Keratinocyte (primary cell): ENCODE measurements at regions not wholly inside any gene's neighbourhood (a gene's known extent, or its start where the extent isn't known, plus 50 kb on each side); places are given as distances from the start of the nearest gene placed in this dataset.

Source experiments
- DNase-seq: peaks from one replicate; pipeline ENCODE4 v3.0.0-alpha.2; 2011; ENCODE audit warnings: low read depth, missing footprints, low spot score
- FAIRE-seq: peaks from 2 replicates; lab custom pipeline; 2011; peaks lifted over from hg19 to GRCh38; lab: Jason Lieb, UNC
- H2AFZ ChIP-seq: 2 replicates; pipeline ENCODE4 v1.6.0; 2012; ENCODE audit warnings: low read length, control low read depth, inconsistent platforms; ENCODE audit not compliant: control insufficient read depth
- H3K27ac ChIP-seq: 2 replicates; pipeline ENCODE4 v1.5.1; 2011; ENCODE audit warnings: low read length; ENCODE audit not compliant: control insufficient read depth, insufficient read depth
- H3K27me3 ChIP-seq: 3 replicates; pipeline ENCODE4 v1.6.0; 2011; ENCODE audit warnings: low read length; ENCODE audit not compliant: control insufficient read depth, insufficient read depth; ENCODE audit errors: extremely low read depth
- H3K36me3 ChIP-seq, 2 experiments: 2 replicates in 1 of 2; 3 replicates in 1 of 2; pipeline ENCODE4 v1.5.1; 2011; ENCODE audit warnings: low read length in 2 of 2, mild to moderate bottlenecking in 1 of 2; ENCODE audit not compliant: control insufficient read depth in 2 of 2, insufficient read depth in 2 of 2; ENCODE audit errors: extremely low read depth in 1 of 2
- H3K4me1 ChIP-seq: 3 replicates; pipeline ENCODE4 v1.5.1; 2011; ENCODE audit warnings: low read length; ENCODE audit not compliant: control insufficient read depth, insufficient read depth; ENCODE audit errors: extremely low read depth
- H3K4me2 ChIP-seq: 3 replicates; pipeline ENCODE4 v1.6.0; 2011; ENCODE audit warnings: low read depth, low read length; ENCODE audit not compliant: control insufficient read depth, insufficient read depth; ENCODE audit errors: extremely low read depth
- H3K4me3 ChIP-seq, 3 experiments: fragments of 200-600 bp in 1 of 3; sonication (generic) in 1 of 3; 2 replicates in 2 of 3; 3 replicates in 1 of 3; pipeline ENCODE4 v1.5.1; 2011 to 2016; ENCODE audit warnings: low read length in 3 of 3, mild to moderate bottlenecking in 3 of 3, control low read depth in 2 of 3, inconsistent platforms in 1 of 3, low read depth in 1 of 3, mixed read lengths in 1 of 3, mixed run types in 1 of 3, moderate library complexity in 1 of 3; ENCODE audit not compliant: control insufficient read depth in 2 of 3, insufficient read depth in 2 of 3; ENCODE audit errors: extremely low read depth in 1 of 3
- H3K79me2 ChIP-seq: 2 replicates; pipeline ENCODE4 v1.6.0; 2012; ENCODE audit warnings: low read length; ENCODE audit not compliant: control insufficient read depth, insufficient read depth
- H3K9ac ChIP-seq: 3 replicates; pipeline ENCODE4 v1.6.0; 2011; ENCODE audit warnings: low read length; ENCODE audit not compliant: control insufficient read depth, insufficient read depth; ENCODE audit errors: extremely low read depth
- H3K9me1 ChIP-seq: 3 replicates; pipeline ENCODE4 v1.6.0; 2011; ENCODE audit warnings: low read length; ENCODE audit not compliant: control insufficient read depth, insufficient read depth; ENCODE audit errors: extremely low read depth
- H3K9me3 ChIP-seq: 2 replicates; pipeline ENCODE4 v1.5.1; 2012; ENCODE audit warnings: low read depth, low read length; ENCODE audit not compliant: control insufficient read depth
- H4K20me1 ChIP-seq: 3 replicates; pipeline ENCODE4 v1.6.0; 2011; ENCODE audit warnings: low read length; ENCODE audit not compliant: control insufficient read depth, insufficient read depth; ENCODE audit errors: extremely low read depth
- CTCF ChIP-seq, 3 experiments: IDR thresholded peaks in 1 of 3; conservative IDR thresholded peaks in 1 of 3; optimal IDR thresholded peaks in 1 of 3; 2 replicates in 2 of 3; 3 replicates in 1 of 3; pipeline versions ENCODE3 to v1.5.1; 2011; ENCODE audit warnings: low read length in 3 of 3, mild to moderate bottlenecking in 3 of 3, moderate library complexity in 2 of 3, control low read depth in 1 of 3, inconsistent platforms in 1 of 3; ENCODE audit not compliant: insufficient read depth in 2 of 3; ENCODE audit errors: extremely low read depth in 1 of 3
- EZH2 ChIP-seq: IDR thresholded peaks from one replicate; pipeline ENCODE4 v1.6.1; 2012; ENCODE audit warnings: inconsistent platforms, mild to moderate bottlenecking, low read length, moderate library complexity
- dilution Hi-C: fragments of 300-500 bp; cut with MboI; formaldehyde crosslinking; loops from one replicate; pipeline ENCODE4 v1.7.0; 2020; ENCODE audit warnings: low sequenced_read_pairs; ENCODE audit not compliant: extremely low pct_ligation_motif_present

GRCh38 chr22:25350551-25350971 is 131.1 kb downstream of the CRYBB2 start:
- Histone ChIP-seq H3K4me2 (no peak overlapping the region), H3K27me3 (no peaks in the 10 kb centered on the region), H3K9me3 (no peaks in the 10 kb centered on the region), H3K36me3 (peaks cover 15 to 25% of the 10 kb centered on the region in 2 experiments), H2AFZ (no peak overlapping the region), H3K9ac (no peak overlapping the region), H3K4me3 (no peak overlapping the region), H4K20me1 (no peaks in the 10 kb centered on the region), H3K79me2 (no peaks in the 10 kb centered on the region), H3K4me1 (no peaks in the 10 kb centered on the region), H3K27ac (no peak overlapping the region), H3K9me1 (no peaks in the 10 kb centered on the region)
- no peak for TF ChIP-seq EZH2
- TF ChIP-seq CTCF (optimal IDR thresholded peaks at IDR 0.05 in 1 of 3, IDR thresholded peaks at IDR 0.05 in 1 of 3, conservative IDR thresholded peaks at IDR 0.05 in 1 of 3; ENCODE audit: extremely low read depth in 1 of 3, insufficient read depth in 2 of 3, low read length in 3 of 3), result no peak
- FAIRE-seq (no peak), DNase-seq (no peak)
- dilution Hi-C loops, result no loop called here

- Histone ChIP-seq H3K4me3 (no peak overlapping the region), H3K27me3 (no peaks in the 10 kb centered on the region), H3K4me1 (no peaks in the 10 kb centered on the region), H3K36me3 (peaks cover 20 to 24% of the 10 kb centered on the region in 2 experiments), H2AFZ (no peak overlapping the region), H3K9me1 (no peaks in the 10 kb centered on the region), H4K20me1 (no peaks in the 10 kb centered on the region), H3K4me2 (no peak overlapping the region), H3K9me3 (no peaks in the 10 kb centered on the region), H3K79me2 (no peaks in the 10 kb centered on the region), H3K27ac (no peak overlapping the region), H3K9ac (no peak overlapping the region)
- DNase-seq, result no peak
- FAIRE-seq, result no peak
- dilution Hi-C loops, result no loop called here
- no peak for TF ChIP-seq EZH2
- TF ChIP-seq CTCF (optimal IDR thresholded peaks at IDR 0.05 in 1 of 3, IDR thresholded peaks at IDR 0.05 in 1 of 3, conservative IDR thresholded peaks at IDR 0.05 in 1 of 3; ENCODE audit: extremely low read depth in 1 of 3, insufficient read depth in 2 of 3, low read length in 3 of 3), result no peak
Measured at GRCh38 chr22:25351631-25352293, 132.3 kb downstream of the CRYBB2 start.
